Astrocyte (in vitro differentiated cells and primary cell): ENCODE measurements at regions not wholly inside any gene's neighbourhood (a gene's known extent, or its start where the extent isn't known, plus 50 kb on each side); places are given as distances from the start of the nearest gene placed in this dataset.

Source experiments
- DNase-seq: peaks from one replicate; pipeline ENCODE4 v3.0.0-alpha.2; 2010; ENCODE audit warnings: low read depth
- FAIRE-seq: peaks from 2 replicates; lab custom pipeline; 2011; peaks lifted over from hg19 to GRCh38; lab: Jason Lieb, UNC
- H2AFZ ChIP-seq: 2 replicates; pipeline ENCODE4 v1.6.0; 2012; ENCODE audit warnings: low read depth, low read length, inconsistent platforms
- H3K27ac ChIP-seq: 2 replicates; pipeline ENCODE4 v1.5.1; 2011; ENCODE audit warnings: low read depth, low read length, inconsistent platforms
- H3K27me3 ChIP-seq: 2 replicates; pipeline ENCODE4 v1.6.0; 2011; ENCODE audit warnings: low read length, inconsistent platforms; ENCODE audit not compliant: insufficient read depth
- H3K36me3 ChIP-seq: 2 replicates; pipeline ENCODE4 v1.5.1; 2011; ENCODE audit warnings: low read length, inconsistent platforms; ENCODE audit not compliant: insufficient read depth
- H3K4me1 ChIP-seq: 2 replicates; pipeline ENCODE4 v1.5.1; 2011; ENCODE audit warnings: low read length, inconsistent platforms; ENCODE audit not compliant: insufficient read depth
- H3K4me2 ChIP-seq: 2 replicates; pipeline ENCODE4 v1.6.0; 2012; ENCODE audit warnings: low read length, inconsistent platforms
- H3K4me3 ChIP-seq: 2 replicates; pipeline ENCODE4 v1.5.1; 2011; ENCODE audit warnings: low read depth, mild to moderate bottlenecking, low read length, inconsistent platforms; ENCODE audit not compliant: insufficient read depth
- H3K79me2 ChIP-seq: 2 replicates; pipeline ENCODE4 v1.6.0; 2012; ENCODE audit warnings: mild to moderate bottlenecking, low read length, inconsistent platforms; ENCODE audit not compliant: insufficient read depth
- H3K9ac ChIP-seq: 2 replicates; pipeline ENCODE4 v1.6.0; 2012; ENCODE audit warnings: mild to moderate bottlenecking, low read length, inconsistent platforms
- H3K9me3 ChIP-seq: 2 replicates; pipeline ENCODE4 v1.5.1; 2012; ENCODE audit warnings: low read depth, mild to moderate bottlenecking, low read length, inconsistent platforms; ENCODE audit not compliant: insufficient read depth
- H4K20me1 ChIP-seq: 2 replicates; pipeline ENCODE4 v1.6.0; 2012; ENCODE audit warnings: low read length, inconsistent platforms; ENCODE audit not compliant: insufficient read depth
- H3K27ac Mint-ChIP-seq: one replicate; pipeline ENCODE4 v1.8.0; 2021; ENCODE audit warnings: mild to moderate bottlenecking, mixed read lengths; ENCODE audit not compliant: unreplicated experiment
- H3K27me3 Mint-ChIP-seq: one replicate; pipeline ENCODE4 v1.8.0; 2021; ENCODE audit warnings: low read depth, mixed read lengths; ENCODE audit not compliant: unreplicated experiment
- H3K36me3 Mint-ChIP-seq: one replicate; pipeline ENCODE4 v1.8.0; 2021; ENCODE audit warnings: low read depth, mixed read lengths; ENCODE audit not compliant: unreplicated experiment
- H3K4me1 Mint-ChIP-seq: one replicate; pipeline ENCODE4 v1.8.0; 2021; ENCODE audit warnings: low read depth, mixed read lengths; ENCODE audit not compliant: unreplicated experiment
- H3K4me3 Mint-ChIP-seq: one replicate; pipeline ENCODE4 v1.8.0; 2021; ENCODE audit warnings: mild to moderate bottlenecking, moderate library complexity, mixed read lengths; ENCODE audit not compliant: unreplicated experiment
- H3K9me3 Mint-ChIP-seq: one replicate; pipeline ENCODE4 v1.8.0; 2021; ENCODE audit warnings: mild to moderate bottlenecking, mixed read lengths; ENCODE audit not compliant: unreplicated experiment
- EZH2 ChIP-seq: IDR thresholded peaks from 2 replicates; pipeline ENCODE4 v1.6.1; 2012; ENCODE audit warnings: mild to moderate bottlenecking, low read length, inconsistent platforms; ENCODE audit not compliant: insufficient read depth
- TF ChIP-seq, protein P1 (sequence below): IDR thresholded peaks from 2 replicates; pipeline ENCODE4 v1.5.1; 2011; ENCODE audit warnings: low read depth, mild to moderate bottlenecking, inconsistent platforms, low read length, moderate library complexity; ENCODE audit not compliant: insufficient read depth

GRCh38 chr5:173826428-173827350, 61.5 kb upstream of the CPEB4 start:
- peaks cover 6% of the 10 kb centered on the region for H3K9me3 Mint-ChIP-seq
- peaks cover 36% of the 10 kb centered on the region for H3K4me1 Mint-ChIP-seq
- no peak for FAIRE-seq
- H3K27me3 Mint-ChIP-seq, result peaks cover 2% of the 10 kb centered on the region
- no peak overlapping the region for H3K9ac ChIP-seq
- H3K36me3 Mint-ChIP-seq, result no peaks in the 10 kb centered on the region
- H3K4me2 ChIP-seq, result no peak overlapping the region
- no peaks in the 10 kb centered on the region for H3K27me3 ChIP-seq
- no peak overlapping the region for H3K27ac Mint-ChIP-seq
- H3K27ac ChIP-seq, result no peak overlapping the region
- no peak for DNase-seq
- no peak overlapping the region for H2AFZ ChIP-seq
- H3K36me3 ChIP-seq, result no peaks in the 10 kb centered on the region
- TF ChIP-seq EZH2, result no peak
- TF ChIP-seq, protein P1, sequence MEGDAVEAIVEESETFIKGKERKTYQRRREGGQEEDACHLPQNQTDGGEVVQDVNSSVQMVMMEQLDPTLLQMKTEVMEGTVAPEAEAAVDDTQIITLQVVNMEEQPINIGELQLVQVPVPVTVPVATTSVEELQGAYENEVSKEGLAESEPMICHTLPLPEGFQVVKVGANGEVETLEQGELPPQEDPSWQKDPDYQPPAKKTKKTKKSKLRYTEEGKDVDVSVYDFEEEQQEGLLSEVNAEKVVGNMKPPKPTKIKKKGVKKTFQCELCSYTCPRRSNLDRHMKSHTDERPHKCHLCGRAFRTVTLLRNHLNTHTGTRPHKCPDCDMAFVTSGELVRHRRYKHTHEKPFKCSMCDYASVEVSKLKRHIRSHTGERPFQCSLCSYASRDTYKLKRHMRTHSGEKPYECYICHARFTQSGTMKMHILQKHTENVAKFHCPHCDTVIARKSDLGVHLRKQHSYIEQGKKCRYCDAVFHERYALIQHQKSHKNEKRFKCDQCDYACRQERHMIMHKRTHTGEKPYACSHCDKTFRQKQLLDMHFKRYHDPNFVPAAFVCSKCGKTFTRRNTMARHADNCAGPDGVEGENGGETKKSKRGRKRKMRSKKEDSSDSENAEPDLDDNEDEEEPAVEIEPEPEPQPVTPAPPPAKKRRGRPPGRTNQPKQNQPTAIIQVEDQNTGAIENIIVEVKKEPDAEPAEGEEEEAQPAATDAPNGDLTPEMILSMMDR, result no peak
- no peak overlapping the region for H3K4me3 ChIP-seq
- H3K4me3 Mint-ChIP-seq, result no peak overlapping the region
- no peaks in the 10 kb centered on the region for H4K20me1 ChIP-seq
- H3K79me2 ChIP-seq, result no peaks in the 10 kb centered on the region
- peaks cover 5% of the 10 kb centered on the region for H3K9me3 ChIP-seq
- H3K4me1 ChIP-seq, result peaks cover 30% of the 10 kb centered on the region

GRCh38 chr5:173828952-173829351, 59.2 kb upstream of the CPEB4 start:
- no peak overlapping the region for H3K27ac ChIP-seq
- H3K36me3 ChIP-seq, result no peaks in the 10 kb centered on the region
- H3K9ac ChIP-seq, result no peak overlapping the region
- Mint-ChIP-seq H3K36me3 (no peaks in the 10 kb centered on the region), H3K27ac (no peak overlapping the region), H3K4me3 (no peak overlapping the region), H3K27me3 (peaks cover 2% of the 10 kb centered on the region), H3K4me1 (peaks cover 31% of the 10 kb centered on the region), H3K9me3 (peaks cover 4% of the 10 kb centered on the region)
- H3K4me1 ChIP-seq, result peaks cover 33% of the 10 kb centered on the region
- no peaks in the 10 kb centered on the region for H3K27me3 ChIP-seq
- TF ChIP-seq, protein P1, result no peak
- no peak for TF ChIP-seq EZH2
- FAIRE-seq (no peak), DNase-seq (no peak)
- H4K20me1 ChIP-seq, result no peaks in the 10 kb centered on the region
- no peak overlapping the region for H3K4me3 ChIP-seq
- H3K4me2 ChIP-seq, result no peak overlapping the region
- no peaks in the 10 kb centered on the region for H3K79me2 ChIP-seq
- peaks cover 5% of the 10 kb centered on the region for H3K9me3 ChIP-seq
- no peak overlapping the region for H2AFZ ChIP-seq

DNA sequence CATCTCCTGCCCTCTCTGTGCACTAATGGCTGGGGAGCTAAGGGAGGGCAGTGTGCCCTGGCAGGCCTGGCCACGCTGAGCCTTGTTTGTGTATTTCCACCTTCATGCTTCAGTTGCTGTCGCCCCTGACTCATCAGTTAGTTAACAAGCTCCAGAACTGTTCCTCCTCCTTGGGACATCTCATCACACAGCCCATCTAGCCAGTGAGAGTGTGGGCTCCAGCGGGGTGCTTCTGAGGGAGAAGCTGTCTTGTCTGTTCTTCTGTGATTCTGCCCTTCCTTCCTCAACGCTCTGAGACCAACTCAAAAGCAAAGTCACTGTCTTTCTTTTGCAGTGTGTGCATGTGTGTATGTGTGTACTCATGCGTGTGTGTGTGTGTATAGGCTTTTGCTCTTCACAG, 58.3 kb upstream of the CPEB4 start:
- Histone ChIP-seq H3K4me2 (peak overlapping the region; percentile 12), H3K27me3 (no peaks in the 10 kb centered on the region), H3K4me3 (no peak overlapping the region), H3K79me2 (no peaks in the 10 kb centered on the region), H3K9me3 (peaks cover 5% of the 10 kb centered on the region), H3K4me1 (peaks cover 24% of the 10 kb centered on the region), H3K9ac (no peak overlapping the region), H3K27ac (no peak overlapping the region), H2AFZ (no peak overlapping the region), H4K20me1 (no peaks in the 10 kb centered on the region), H3K36me3 (no peaks in the 10 kb centered on the region)
- H3K27me3 Mint-ChIP-seq, result peaks cover 2% of the 10 kb centered on the region
- DNase-seq (peak; percentile 48), FAIRE-seq (no peak)
- H3K36me3 Mint-ChIP-seq, result no peaks in the 10 kb centered on the region
- H3K9me3 Mint-ChIP-seq, result peaks cover 4% of the 10 kb centered on the region
- H3K4me3 Mint-ChIP-seq, result no peak overlapping the region
- peaks cover 22% of the 10 kb centered on the region for H3K4me1 Mint-ChIP-seq
- TF ChIP-seq, protein P1, result no peak
- H3K27ac Mint-ChIP-seq, result no peak overlapping the region
